Neural crest cell (in vitro differentiated cells): ENCODE measurements at regions not wholly inside any gene's neighbourhood (a gene's known extent, or its start where the extent isn't known, plus 50 kb on each side); places are given as distances from the start of the nearest gene placed in this dataset.

Experiments used
- DNase-seq: peaks from one replicate; pipeline ENCODE4 v3.0.0; 2021; ENCODE audit warnings: low read depth, mixed read lengths, low spot score
- H3K27ac Mint-ChIP-seq: one replicate; pipeline ENCODE4 v1.8.0; 2021; ENCODE audit warnings: mild to moderate bottlenecking, mixed read lengths; ENCODE audit not compliant: unreplicated experiment
- H3K27me3 Mint-ChIP-seq: 2 replicates; pipeline ENCODE4 v1.8.0; 2021; ENCODE audit warnings: low read depth, mild to moderate bottlenecking, mixed read lengths
- H3K36me3 Mint-ChIP-seq: 2 replicates; pipeline ENCODE4 v1.8.0; 2021; ENCODE audit warnings: low read depth, mild to moderate bottlenecking, mixed read lengths
- H3K4me1 Mint-ChIP-seq: 2 replicates; pipeline ENCODE4 v1.8.0; 2021; ENCODE audit warnings: mixed read lengths
- H3K4me3 Mint-ChIP-seq: one replicate; pipeline ENCODE4 v1.8.0; 2021; ENCODE audit warnings: mild to moderate bottlenecking, mixed read lengths
- H3K9me3 Mint-ChIP-seq: 2 replicates; pipeline ENCODE4 v1.8.0; 2021; ENCODE audit warnings: mixed read lengths
- CTCF ChIP-seq: fragments of 200-600 bp; sonication (generic); conservative IDR thresholded peaks from 2 replicates; pipeline ENCODE4 v1.5.0; 2021; ENCODE audit warnings: antibody characterized with exemption, mild to moderate bottlenecking

GRCh38 chr2:59149271-59149670 is 908.1 kb upstream of the FANCL start:
- Mint-ChIP-seq H3K27ac (no peak overlapping the region), H3K4me1 (peaks cover 9% of the 10 kb centered on the region), H3K9me3 (no peaks in the 10 kb centered on the region), H3K27me3 (no peaks in the 10 kb centered on the region), H3K36me3 (no peaks in the 10 kb centered on the region), H3K4me3 (no peak overlapping the region)
- TF ChIP-seq CTCF: no peak
- DNase-seq: no peak

GRCh38 chr2:59112258-59112657 is 871.1 kb upstream of the FANCL start:
- H3K27ac Mint-ChIP-seq: no peak overlapping the region
- H3K4me3 Mint-ChIP-seq: no peak overlapping the region

GRCh38 chr2:59096973-59097372 is 855.8 kb upstream of the FANCL start:
- Mint-ChIP-seq H3K27ac (no peak overlapping the region), H3K9me3 (peaks cover 22% of the 10 kb centered on the region), H3K4me3 (no peak overlapping the region), H3K4me1 (no peaks in the 10 kb centered on the region), H3K27me3 (no peaks in the 10 kb centered on the region), H3K36me3 (peaks cover 6% of the 10 kb centered on the region)
- TF ChIP-seq CTCF: no peak
- DNase-seq: no peak

More at GRCh38 chr2:59112258-59112657, 871.1 kb upstream of the FANCL start:
- no peak for TF ChIP-seq CTCF
- DNase-seq: no peak
- Mint-ChIP-seq H3K27me3 (no peaks in the 10 kb centered on the region), H3K36me3 (no peaks in the 10 kb centered on the region), H3K4me1 (no peaks in the 10 kb centered on the region), H3K9me3 (no peaks in the 10 kb centered on the region)

GRCh38 chr2:59093571-59093970 is 852.4 kb upstream of the FANCL start:
- no peak for DNase-seq
- Mint-ChIP-seq H3K27me3 (no peaks in the 10 kb centered on the region), H3K36me3 (peaks cover 3% of the 10 kb centered on the region), H3K4me3 (no peak overlapping the region), H3K9me3 (peaks cover 10% of the 10 kb centered on the region), H3K27ac (no peak overlapping the region), H3K4me1 (no peaks in the 10 kb centered on the region)
- no peak for TF ChIP-seq CTCF

- TF ChIP-seq CTCF: no peak
- no peak overlapping the region for H3K4me3 Mint-ChIP-seq
- peaks cover 4% of the 10 kb centered on the region for H3K9me3 Mint-ChIP-seq
- no peaks in the 10 kb centered on the region for H3K36me3 Mint-ChIP-seq
- no peak overlapping the region for H3K27ac Mint-ChIP-seq
- DNase-seq: no peak
- H3K4me1 Mint-ChIP-seq: no peaks in the 10 kb centered on the region
- H3K27me3 Mint-ChIP-seq: no peaks in the 10 kb centered on the region
Observed at GRCh38 chr2:59084326-59084725, 843.2 kb upstream of the FANCL start.
